Endodermal cell (in vitro differentiated cells): ENCODE measurements at regions not wholly inside any gene's neighbourhood (a gene's known extent, or its start where the extent isn't known, plus 50 kb on each side); places are given as distances from the start of the nearest gene placed in this dataset.
"Not testable (repeated sequence)": the region's sequence is repeated elsewhere in the genome, so short reads cannot be mapped to it uniquely, and the experiment has no call there.

Experiments
- DNase-seq: peaks from one replicate; pipeline ENCODE4 v3.0.0-alpha.2; 2017
- H3K27ac ChIP-seq: 2 replicates; pipeline ENCODE4 v1.5.1; 2013; ENCODE audit warnings: mild to moderate bottlenecking, low read depth, low read length, moderate library complexity
- H3K27me3 ChIP-seq: 2 replicates; pipeline ENCODE4 v1.6.1; 2013; ENCODE audit warnings: mild to moderate bottlenecking, low read length, moderate library complexity; ENCODE audit not compliant: insufficient read depth, control insufficient read depth, poor library complexity, severe bottlenecking
- H3K36me3 ChIP-seq: 2 replicates; pipeline ENCODE4 v1.7.0; 2013; ENCODE audit warnings: mild to moderate bottlenecking, low read length, moderate library complexity; ENCODE audit not compliant: control insufficient read depth, insufficient read depth
- H3K4me1 ChIP-seq: one replicate; pipeline ENCODE4 v1.7.0; 2013; ENCODE audit warnings: low read length; ENCODE audit not compliant: control insufficient read depth, insufficient read depth
- H3K4me3 ChIP-seq: 2 replicates; pipeline ENCODE4 v1.5.1; 2013; ENCODE audit warnings: mild to moderate bottlenecking, low read length, moderate library complexity
- H3K9ac ChIP-seq: 2 replicates; pipeline ENCODE4 v1.6.1; 2013; ENCODE audit warnings: mild to moderate bottlenecking, low read length, moderate library complexity; ENCODE audit not compliant: poor library complexity, severe bottlenecking; ENCODE audit errors: extremely low read depth
- H3K9me3 ChIP-seq: 2 replicates; pipeline ENCODE4 v1.6.1; 2013; ENCODE audit warnings: mild to moderate bottlenecking, low read length, moderate library complexity; ENCODE audit not compliant: control insufficient read depth
- H3K27ac Mint-ChIP-seq: 2 replicates; pipeline ENCODE4 v1.8.0; 2020; ENCODE audit warnings: mixed read lengths
- H3K27me3 Mint-ChIP-seq: 2 replicates; pipeline ENCODE4 v1.8.0; 2021; ENCODE audit warnings: mild to moderate bottlenecking, mixed read lengths; ENCODE audit not compliant: insufficient read depth
- H3K36me3 Mint-ChIP-seq: 2 replicates; pipeline ENCODE4 v1.8.0; 2020; ENCODE audit warnings: low read depth, mixed read lengths
- H3K4me1 Mint-ChIP-seq: 2 replicates; pipeline ENCODE4 v1.8.0; 2020; ENCODE audit warnings: mixed read lengths
- H3K4me3 Mint-ChIP-seq: 2 replicates; pipeline ENCODE4 v1.8.0; 2020; ENCODE audit warnings: mild to moderate bottlenecking, moderate library complexity, mixed read lengths
- H3K9me3 Mint-ChIP-seq: 2 replicates; pipeline ENCODE4 v1.8.0; 2020; ENCODE audit warnings: mild to moderate bottlenecking, mixed read lengths
- CTCF ChIP-seq: fragments of 200-600 bp; sonication (generic); conservative IDR thresholded peaks from 2 replicates; pipeline ENCODE4 v1.5.0; 2021; ENCODE audit warnings: antibody characterized with exemption, mild to moderate bottlenecking
- WGBS, 2 experiments: methylation state at CpG; one replicate each; pipeline versions ENCODE4 v1.1.5 to v1.1.7; 2013; ENCODE audit warnings: missing lambda C conversion rate in 2 of 2, mixed read lengths in 1 of 2; ENCODE audit not compliant: insufficient coverage in 1 of 2, insufficient read length in 1 of 2; 5-methylcytosine and 5-hydroxymethylcytosine counted together

- no peak overlapping the region for H3K4me3 ChIP-seq
- no peaks in the 10 kb centered on the region for H3K27me3 Mint-ChIP-seq
- H3K9me3 Mint-ChIP-seq, result no peaks in the 10 kb centered on the region
- peaks cover 64% of the 10 kb centered on the region for H3K4me1 Mint-ChIP-seq
- no peaks in the 10 kb centered on the region for H3K36me3 ChIP-seq
- peaks cover 18% of the 10 kb centered on the region for H3K4me1 ChIP-seq
- no peak overlapping the region for H3K4me3 Mint-ChIP-seq
- H3K27ac Mint-ChIP-seq, result no peak overlapping the region
- no peak overlapping the region for H3K27ac ChIP-seq
- no peaks in the 10 kb centered on the region for H3K36me3 Mint-ChIP-seq
- DNase-seq, result no peak
- no peak for TF ChIP-seq CTCF
- no peaks in the 10 kb centered on the region for H3K9me3 ChIP-seq
- no peaks in the 10 kb centered on the region for H3K27me3 ChIP-seq
- no peak overlapping the region for H3K9ac ChIP-seq
Observed at GRCh38 chr5:39531306-39531705, 106.5 kb upstream of the DAB2 start.

- H3K27ac Mint-ChIP-seq, result peak overlapping the region; percentile 76
- H3K4me3 Mint-ChIP-seq, result no peak overlapping the region
- no peaks in the 10 kb centered on the region for H3K36me3 Mint-ChIP-seq
- Histone ChIP-seq H3K27ac (no peak overlapping the region), H3K9me3 (no peaks in the 10 kb centered on the region), H3K27me3 (no peaks in the 10 kb centered on the region), H3K9ac (no peak overlapping the region), H3K4me1 (peaks cover 8% of the 10 kb centered on the region), H3K4me3 (no peak overlapping the region), H3K36me3 (no peaks in the 10 kb centered on the region)
- H3K27me3 Mint-ChIP-seq, result no peaks in the 10 kb centered on the region
- peaks cover 47% of the 10 kb centered on the region for H3K4me1 Mint-ChIP-seq
- no peak for TF ChIP-seq CTCF
- DNase-seq, result peak; percentile 68
- WGBS, 2 experiments, result 77 to 78% methylated on average over 4 to 7 of the region's 7 CpGs
- no peaks in the 10 kb centered on the region for H3K9me3 Mint-ChIP-seq
Observed at GRCh38 chr5:39526914-39527477, 102.2 kb upstream of the DAB2 start.

GRCh38 chr5:39525781-39526180, 101.0 kb upstream of the DAB2 start:
- H3K9ac ChIP-seq, H3K36me3 ChIP-seq, H3K36me3 Mint-ChIP-seq, H3K27ac Mint-ChIP-seq, H3K9me3 Mint-ChIP-seq, H3K4me3 ChIP-seq, H3K27ac ChIP-seq, H3K4me1 ChIP-seq, H3K27me3 Mint-ChIP-seq, H3K4me3 Mint-ChIP-seq, H3K9me3 ChIP-seq, DNase-seq, H3K27me3 ChIP-seq: not testable (repeated sequence)
- peaks cover 35% of the 10 kb centered on the region for H3K4me1 Mint-ChIP-seq
- 86 to 90% methylated on average over 6 to 7 of the region's 7 CpGs for WGBS, 2 experiments

GRCh38 chr5:39525271-39525670, 100.5 kb upstream of the DAB2 start:
- Histone ChIP-seq H3K4me3 (no peak overlapping the region), H3K27me3 (no peaks in the 10 kb centered on the region), H3K36me3 (no peaks in the 10 kb centered on the region), H3K9me3 (no peaks in the 10 kb centered on the region), H3K27ac (no peak overlapping the region), H3K9ac (no peak overlapping the region), H3K4me1 (peaks cover 8% of the 10 kb centered on the region)
- TF ChIP-seq CTCF, result no peak
- H3K27ac Mint-ChIP-seq, result no peak overlapping the region
- H3K36me3 Mint-ChIP-seq, result no peaks in the 10 kb centered on the region
- peaks cover 9% of the 10 kb centered on the region for H3K9me3 Mint-ChIP-seq
- no peak for DNase-seq
- no peak overlapping the region for H3K4me3 Mint-ChIP-seq
- H3K27me3 Mint-ChIP-seq, result no peaks in the 10 kb centered on the region
- 97% methylated on average over 2 of the region's 2 CpGs; no CpG with 5 or more reads in 1 of the 2 experiments for WGBS, 2 experiments
- H3K4me1 Mint-ChIP-seq, result peaks cover 32% of the 10 kb centered on the region
